GM21381 (cell line): ENCODE measurements at regions not wholly inside any gene's neighbourhood (a gene's known extent, or its start where the extent isn't known, plus 50 kb on each side); places are given as distances from the start of the nearest gene placed in this dataset.
A peak's percentile ranks its signal among the peaks of the same experiment; 100 is the strongest.
"Not testable (repeated sequence)": the region's sequence is repeated elsewhere in the genome, so short reads cannot be mapped to it uniquely, and the experiment has no call there.

Experiments used
- ATAC-seq: cut with Tn5 transposase; IDR thresholded peaks from one replicate; pipeline ENCODE4 v1.9.1; 2021; ENCODE audit warnings: mild to moderate bottlenecking, moderate library complexity; ENCODE audit not compliant: unreplicated experiment

GRCh38 chr13:39931505-39931904 lies 276.0 kb downstream of the COG6 start:
- no peak for ATAC-seq

- not testable (repeated sequence) for ATAC-seq
Measured at GRCh38 chr13:39932514-39932913, 277.1 kb downstream of the COG6 start.

- no peak for ATAC-seq
Measured at GRCh38 chr13:39935155-39935554, 279.7 kb downstream of the COG6 start.

- ATAC-seq, result no peak
Measured at GRCh38 chr13:39938596-39938995, 283.1 kb downstream of the COG6 start.

GRCh38 chr13:39941236-39941635 lies 285.8 kb downstream of the COG6 start:
- no peak for ATAC-seq

GRCh38 chr13:39941911-39942551 lies 286.6 kb downstream of the COG6 start:
- peak; percentile 20 for ATAC-seq

- peak; percentile 91 for ATAC-seq
Measured at GRCh38 chr13:39942552-39943273, 287.3 kb downstream of the COG6 start.

GRCh38 chr13:39943711-39944110 lies 288.2 kb downstream of the COG6 start:
- ATAC-seq, result no peak

GRCh38 chr13:39945226-39945625 lies 289.8 kb downstream of the COG6 start:
- ATAC-seq, result no peak

- no peak for ATAC-seq
Measured at GRCh38 chr13:39946769-39947168, 291.3 kb downstream of the COG6 start.

GRCh38 chr13:39951301-39951700 lies 295.8 kb downstream of the COG6 start:
- no peak for ATAC-seq

- no peak for ATAC-seq
Measured at GRCh38 chr13:39952249-39953233, 297.1 kb downstream of the COG6 start.

GRCh38 chr13:39954476-39954875 lies 299.0 kb downstream of the COG6 start:
- no peak for ATAC-seq

- ATAC-seq, result no peak
Measured at GRCh38 chr13:39955560-39955959, 300.1 kb downstream of the COG6 start.

- peak; percentile 57 for ATAC-seq
Measured at GRCh38 chr13:39956036-39956435, 300.6 kb downstream of the COG6 start.

GRCh38 chr13:39957868-39958677 lies 302.6 kb downstream of the COG6 start:
- no peak for ATAC-seq

GRCh38 chr13:39959497-39960144 lies 304.2 kb downstream of the COG6 start:
- no peak for ATAC-seq

- ATAC-seq, result no peak
Measured at GRCh38 chr13:39960191-39960590, 304.7 kb downstream of the COG6 start.

GRCh38 chr13:39961036-39961435 lies 305.6 kb downstream of the COG6 start:
- no peak for ATAC-seq

GRCh38 chr13:39963612-39964011 lies 308.1 kb downstream of the COG6 start:
- ATAC-seq, result no peak
